Breast epithelium (tissue), 3 donors: ENCODE measurements at regions not wholly inside any gene's neighbourhood (a gene's known extent, or its start where the extent isn't known, plus 50 kb on each side); places are given as distances from the start of the nearest gene placed in this dataset.

Experiments used
- POLR2AphosphoS5 ChIP-seq, 3 donors: sonication (generic); formaldehyde crosslinking; IDR thresholded peaks; one replicate each; pipeline ENCODE4 v1.6.1; 2017; ENCODE audit warnings: antibody characterized with exemption in 3 of 3
- TF ChIP-seq, protein P1 (sequence below), 3 donors: fragments of 450-650 bp; IDR thresholded peaks; one replicate each; pipeline ENCODE4 v1.5.1; 2016 to 2017; ENCODE audit warnings: antibody characterized with exemption in 3 of 3, mild to moderate bottlenecking in 3 of 3, moderate library complexity in 3 of 3

GRCh38 chr5:124480964-124481363, 265.5 kb downstream of the ZNF608 start:
- TF ChIP-seq, protein P1, sequence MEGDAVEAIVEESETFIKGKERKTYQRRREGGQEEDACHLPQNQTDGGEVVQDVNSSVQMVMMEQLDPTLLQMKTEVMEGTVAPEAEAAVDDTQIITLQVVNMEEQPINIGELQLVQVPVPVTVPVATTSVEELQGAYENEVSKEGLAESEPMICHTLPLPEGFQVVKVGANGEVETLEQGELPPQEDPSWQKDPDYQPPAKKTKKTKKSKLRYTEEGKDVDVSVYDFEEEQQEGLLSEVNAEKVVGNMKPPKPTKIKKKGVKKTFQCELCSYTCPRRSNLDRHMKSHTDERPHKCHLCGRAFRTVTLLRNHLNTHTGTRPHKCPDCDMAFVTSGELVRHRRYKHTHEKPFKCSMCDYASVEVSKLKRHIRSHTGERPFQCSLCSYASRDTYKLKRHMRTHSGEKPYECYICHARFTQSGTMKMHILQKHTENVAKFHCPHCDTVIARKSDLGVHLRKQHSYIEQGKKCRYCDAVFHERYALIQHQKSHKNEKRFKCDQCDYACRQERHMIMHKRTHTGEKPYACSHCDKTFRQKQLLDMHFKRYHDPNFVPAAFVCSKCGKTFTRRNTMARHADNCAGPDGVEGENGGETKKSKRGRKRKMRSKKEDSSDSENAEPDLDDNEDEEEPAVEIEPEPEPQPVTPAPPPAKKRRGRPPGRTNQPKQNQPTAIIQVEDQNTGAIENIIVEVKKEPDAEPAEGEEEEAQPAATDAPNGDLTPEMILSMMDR (IDR thresholded peaks at IDR 0.05) = no peak
- no peak for TF ChIP-seq POLR2AphosphoS5 (IDR thresholded peaks at IDR 0.05)
